Neural cell (in vitro differentiated cells): ENCODE measurements at regions not wholly inside any gene's neighbourhood (a gene's known extent, or its start where the extent isn't known, plus 50 kb on each side); places are given as distances from the start of the nearest gene placed in this dataset.

Experiments
- EZH2 ChIP-seq: fragments of 200-600, 300-800 bp; shearing (Covaris generic), sonication (generic); IDR thresholded peaks from 2 replicates; pipeline ENCODE4 v1.6.1; 2014; ENCODE audit warnings: antibody characterized with exemption, low read length, borderline replicate concordance, mild to moderate bottlenecking; ENCODE audit not compliant: insufficient read depth, poor library complexity, severe bottlenecking
- POLR2AphosphoS5 ChIP-seq: IDR thresholded peaks from 2 replicates; pipeline ENCODE4 v1.6.1; 2012
- TF ChIP-seq, protein P1 (sequence below): fragments of 450-650 bp; IDR thresholded peaks from 2 replicates; pipeline ENCODE4 v1.5.1; 2014; ENCODE audit warnings: antibody characterized with exemption, mild to moderate bottlenecking, moderate library complexity; ENCODE audit not compliant: poor library complexity, severe bottlenecking

DNA sequence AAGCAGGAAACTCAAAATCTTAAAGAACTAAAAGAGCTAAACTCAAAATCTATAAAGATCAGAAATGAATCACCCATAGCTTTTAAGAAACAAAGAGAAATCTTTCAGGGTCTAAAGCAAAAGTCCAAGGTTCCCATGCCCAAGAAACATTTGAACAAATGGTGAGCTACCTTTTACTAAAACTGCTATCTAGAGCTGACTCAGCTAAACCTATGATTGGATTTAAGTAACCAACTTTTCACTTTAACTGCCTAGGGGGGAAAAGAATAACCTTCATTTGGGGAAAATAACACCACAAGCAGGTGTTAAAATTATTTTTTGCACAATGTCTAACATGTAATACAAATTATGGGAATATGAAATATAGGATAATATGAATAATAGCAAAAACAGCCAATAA lies 328.4 kb downstream of the PHF14 start:
- TF ChIP-seq POLR2AphosphoS5 (no peak), EZH2 (no peak)
- TF ChIP-seq, protein P1, sequence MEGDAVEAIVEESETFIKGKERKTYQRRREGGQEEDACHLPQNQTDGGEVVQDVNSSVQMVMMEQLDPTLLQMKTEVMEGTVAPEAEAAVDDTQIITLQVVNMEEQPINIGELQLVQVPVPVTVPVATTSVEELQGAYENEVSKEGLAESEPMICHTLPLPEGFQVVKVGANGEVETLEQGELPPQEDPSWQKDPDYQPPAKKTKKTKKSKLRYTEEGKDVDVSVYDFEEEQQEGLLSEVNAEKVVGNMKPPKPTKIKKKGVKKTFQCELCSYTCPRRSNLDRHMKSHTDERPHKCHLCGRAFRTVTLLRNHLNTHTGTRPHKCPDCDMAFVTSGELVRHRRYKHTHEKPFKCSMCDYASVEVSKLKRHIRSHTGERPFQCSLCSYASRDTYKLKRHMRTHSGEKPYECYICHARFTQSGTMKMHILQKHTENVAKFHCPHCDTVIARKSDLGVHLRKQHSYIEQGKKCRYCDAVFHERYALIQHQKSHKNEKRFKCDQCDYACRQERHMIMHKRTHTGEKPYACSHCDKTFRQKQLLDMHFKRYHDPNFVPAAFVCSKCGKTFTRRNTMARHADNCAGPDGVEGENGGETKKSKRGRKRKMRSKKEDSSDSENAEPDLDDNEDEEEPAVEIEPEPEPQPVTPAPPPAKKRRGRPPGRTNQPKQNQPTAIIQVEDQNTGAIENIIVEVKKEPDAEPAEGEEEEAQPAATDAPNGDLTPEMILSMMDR: no peak
